ENCODE measurements at regions not wholly inside any gene's neighbourhood (a gene's known extent, or its start where the extent isn't known, plus 50 kb on each side); places are given as distances from the start of the nearest gene placed in this dataset.

DNA sequence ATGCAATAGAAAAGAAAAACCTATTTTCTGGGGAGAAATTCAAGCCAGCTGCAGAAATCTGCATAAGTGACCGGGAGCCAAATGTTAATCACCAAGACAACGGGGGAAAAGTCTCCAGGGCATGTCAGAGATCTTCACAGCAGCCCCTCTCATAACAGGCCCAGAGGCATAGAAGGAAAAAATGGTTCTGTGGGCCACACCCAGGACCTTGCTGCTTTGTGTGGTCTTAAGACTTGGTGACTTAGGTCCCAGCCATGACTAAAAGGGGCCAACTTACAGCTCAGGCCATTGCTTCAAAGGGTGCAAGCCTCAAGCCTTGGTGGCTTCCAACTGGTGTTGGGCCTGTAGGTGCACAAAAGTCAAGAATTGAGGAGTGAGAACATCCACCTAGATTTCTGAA lies 2847.6 kb upstream of the PCDH20 start:
- Histone ChIP-seq H3K4me1 (replicated peaks in 1 of 2) (no peaks in the 10 kb centered on the region), H3K4me3 (no peak overlapping the region), H3K36me3 (replicated peaks in 1 of 2) (peaks cover 0 to 4% of the 10 kb centered on the region in 2 donors), H3K9me3 (replicated peaks in 1 of 3) (no peaks in the 10 kb centered on the region), H3K27me3 (no peaks in the 10 kb centered on the region), H3K27ac (no peak overlapping the region)
- TF ChIP-seq POLR2A (IDR thresholded peaks at IDR 0.05), result no peak
- TF ChIP-seq, protein P1, sequence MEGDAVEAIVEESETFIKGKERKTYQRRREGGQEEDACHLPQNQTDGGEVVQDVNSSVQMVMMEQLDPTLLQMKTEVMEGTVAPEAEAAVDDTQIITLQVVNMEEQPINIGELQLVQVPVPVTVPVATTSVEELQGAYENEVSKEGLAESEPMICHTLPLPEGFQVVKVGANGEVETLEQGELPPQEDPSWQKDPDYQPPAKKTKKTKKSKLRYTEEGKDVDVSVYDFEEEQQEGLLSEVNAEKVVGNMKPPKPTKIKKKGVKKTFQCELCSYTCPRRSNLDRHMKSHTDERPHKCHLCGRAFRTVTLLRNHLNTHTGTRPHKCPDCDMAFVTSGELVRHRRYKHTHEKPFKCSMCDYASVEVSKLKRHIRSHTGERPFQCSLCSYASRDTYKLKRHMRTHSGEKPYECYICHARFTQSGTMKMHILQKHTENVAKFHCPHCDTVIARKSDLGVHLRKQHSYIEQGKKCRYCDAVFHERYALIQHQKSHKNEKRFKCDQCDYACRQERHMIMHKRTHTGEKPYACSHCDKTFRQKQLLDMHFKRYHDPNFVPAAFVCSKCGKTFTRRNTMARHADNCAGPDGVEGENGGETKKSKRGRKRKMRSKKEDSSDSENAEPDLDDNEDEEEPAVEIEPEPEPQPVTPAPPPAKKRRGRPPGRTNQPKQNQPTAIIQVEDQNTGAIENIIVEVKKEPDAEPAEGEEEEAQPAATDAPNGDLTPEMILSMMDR (IDR thresholded peaks at IDR 0.05), result no peak
- intact Hi-C loops (cut with DNase I), result no loop called here
- WGBS, 4 donors, result 67 to 83% (median 71%) methylated on average over 2 of the region's 2 CpGs
- no peak for DNase-seq

- TF ChIP-seq, protein P1 (IDR thresholded peaks at IDR 0.05), result no peak
- no peak for TF ChIP-seq POLR2A (IDR thresholded peaks at IDR 0.05)
- Histone ChIP-seq H3K27me3 (no peaks in the 10 kb centered on the region), H3K4me1 (replicated peaks in 1 of 2) (no peaks in the 10 kb centered on the region), H3K36me3 (replicated peaks in 1 of 2) (peaks cover 0 to 4% of the 10 kb centered on the region in 2 donors), H3K4me3 (no peak overlapping the region), H3K9me3 (replicated peaks in 1 of 3) (no peaks in the 10 kb centered on the region), H3K27ac (no peak overlapping the region)
- DNase-seq, result no peak
- 50 to 63% (median 58%) methylated on average over 3 of the region's 3 CpGs for WGBS, 4 donors
- intact Hi-C loops (cut with DNase I), result no loop called here
Observed at GRCh38 chr13:64256751-64257150, 2841.1 kb upstream of the PCDH20 start.

- H3K4me1 ChIP-seq (replicated peaks in 1 of 2), result no peaks in the 10 kb centered on the region
- 77 to 83% (median 81%) methylated on average over 1 of the region's 1 CpG for WGBS, 4 donors
- intact Hi-C loops (cut with DNase I), result no loop called here
- no peaks in the 10 kb centered on the region for H3K27me3 ChIP-seq
- no peak overlapping the region for H3K27ac ChIP-seq
- peaks cover 0 to 4% of the 10 kb centered on the region in 2 donors for H3K36me3 ChIP-seq (replicated peaks in 1 of 2)
- no peak overlapping the region for H3K4me3 ChIP-seq
- H3K9me3 ChIP-seq (replicated peaks in 1 of 3), result no peaks in the 10 kb centered on the region
- TF ChIP-seq POLR2A (IDR thresholded peaks at IDR 0.05), result no peak
- TF ChIP-seq, protein P1 (IDR thresholded peaks at IDR 0.05), result no peak
- no peak for DNase-seq
Observed at GRCh38 chr13:64255988-64256387, 2840.3 kb upstream of the PCDH20 start.

GRCh38 chr13:64248371-64249065 lies 2832.9 kb upstream of the PCDH20 start:
- DNase-seq, result no peak

More at GRCh38 chr13:64248371-64249065, 2832.9 kb upstream of the PCDH20 start:
- Histone ChIP-seq H3K36me3 (replicated peaks in 1 of 2) (no peaks in the 10 kb centered on the region), H3K27me3 (no peaks in the 10 kb centered on the region), H3K27ac (no peak overlapping the region), H3K4me1 (replicated peaks in 1 of 2) (no peaks in the 10 kb centered on the region), H3K9me3 (replicated peaks in 1 of 3) (no peaks in the 10 kb centered on the region), H3K4me3 (no peak overlapping the region)
- intact Hi-C loops (cut with DNase I), result no loop called here
- TF ChIP-seq, protein P1 (IDR thresholded peaks at IDR 0.05), result no peak
- no peak for TF ChIP-seq POLR2A (IDR thresholded peaks at IDR 0.05)
